Endothelial cell of umbilical vein (primary cell): ENCODE measurements at regions not wholly inside any gene's neighbourhood (a gene's known extent, or its start where the extent isn't known, plus 50 kb on each side); places are given as distances from the start of the nearest gene placed in this dataset.

Source experiments
- BruUV-seq: library from RNA; stranded (reverse); fragments of 400-500 nt; replicated peaks from 2 replicates; lab custom pipeline; 2021; lab: Mats Ljungman, UMichigan
- CTCF ChIA-PET: fragments of 300-600, 350-600 bp; sonication (Branson Sonifier 250); formaldehyde crosslinking; loops from one replicate; lab custom pipeline; 2021; ENCODE audit warnings: antibody characterized with exemption, inconsistent platforms; lab: Charles Lee
- POLR2A ChIA-PET: fragments of 300-600, 350-600 bp; sonication (Branson Sonifier 250); formaldehyde crosslinking; loops from one replicate; lab custom pipeline; 2021; ENCODE audit warnings: antibody characterized with exemption, inconsistent platforms; lab: Charles Lee
- DNase-seq: peaks from one replicate; pipeline ENCODE4 v3.0.0-alpha.2; 2011; ENCODE audit warnings: low read depth, low spot score
- FAIRE-seq: peaks from 2 replicates; lab custom pipeline; 2011; peaks lifted over from hg19 to GRCh38; lab: Jason Lieb, UNC
- H2AFZ ChIP-seq: 2 replicates; pipeline ENCODE4 v1.6.0; 2012; ENCODE audit warnings: low read depth, low read length, control low read depth, inconsistent platforms
- H3K27ac ChIP-seq: 2 replicates; pipeline ENCODE4 v1.5.1; 2011; ENCODE audit warnings: low read depth, mild to moderate bottlenecking, control low read depth, low read length, moderate library complexity; ENCODE audit not compliant: insufficient read depth
- H3K27me3 ChIP-seq, 2 experiments: 2 replicates each; pipeline versions ENCODE4 v1.6.0 to v1.6.1; 2011; ENCODE audit warnings: low read length in 2 of 2, mixed read lengths in 1 of 2; ENCODE audit not compliant: control insufficient read depth in 2 of 2, insufficient read depth in 2 of 2
- H3K36me3 ChIP-seq, 2 experiments: 2 replicates in 1 of 2; 3 replicates in 1 of 2; pipeline ENCODE4 v1.5.1; 2011; ENCODE audit warnings: low read length in 2 of 2, mild to moderate bottlenecking in 1 of 2, moderate library complexity in 1 of 2; ENCODE audit not compliant: control insufficient read depth in 2 of 2, insufficient read depth in 2 of 2; ENCODE audit errors: extremely low read depth in 1 of 2
- H3K4me1 ChIP-seq: 3 replicates; pipeline ENCODE4 v1.5.1; 2011; ENCODE audit warnings: mild to moderate bottlenecking, low read length; ENCODE audit not compliant: control insufficient read depth, insufficient read depth; ENCODE audit errors: extremely low read depth
- H3K4me2 ChIP-seq: 2 replicates; pipeline ENCODE4 v1.6.1; 2011; ENCODE audit warnings: low read length, control low read depth, mixed read lengths; ENCODE audit not compliant: insufficient read depth
- H3K4me3 ChIP-seq, 3 experiments: fragments of 200-600 bp in 1 of 3; sonication (generic), shearing (Covaris generic) in 1 of 3; replicated peaks in 1 of 3; 2 replicates each; pipeline ENCODE4 v1.5.1; 2011 to 2016; ENCODE audit warnings: control low read depth in 3 of 3, low read length in 3 of 3, mild to moderate bottlenecking in 2 of 3, inconsistent platforms in 1 of 3, low read depth in 1 of 3, moderate library complexity in 1 of 3; ENCODE audit not compliant: insufficient read depth in 1 of 3
- H3K79me2 ChIP-seq: 2 replicates; pipeline ENCODE4 v1.6.0; 2012; ENCODE audit warnings: low read length, inconsistent platforms; ENCODE audit not compliant: control insufficient read depth, insufficient read depth
- H3K9ac ChIP-seq: replicated peaks from 2 replicates; pipeline ENCODE3; 2011; ENCODE audit warnings: low read length, control low read depth; ENCODE audit not compliant: insufficient read depth; ENCODE audit errors: extremely low read depth
- H3K9me1 ChIP-seq: replicated peaks from 3 replicates; pipeline ENCODE4 v1.6.0; 2011; ENCODE audit warnings: mild to moderate bottlenecking, low read length; ENCODE audit not compliant: control insufficient read depth, insufficient read depth; ENCODE audit errors: extremely low read depth
- H3K9me3 ChIP-seq: replicated peaks from 2 replicates; pipeline ENCODE4 v1.5.1; 2012; ENCODE audit warnings: low read length, inconsistent platforms; ENCODE audit not compliant: control insufficient read depth, insufficient read depth
- H4K20me1 ChIP-seq: replicated peaks from 2 replicates; pipeline ENCODE3; 2011; ENCODE audit warnings: mild to moderate bottlenecking, low read length; ENCODE audit not compliant: control insufficient read depth, insufficient read depth; ENCODE audit errors: extremely low read depth
- CTCF ChIP-seq, 2 donors: IDR thresholded peaks; 1 replicate in 1 of 2; 2 replicates in 1 of 2; pipeline ENCODE4 v1.5.1; 2011; ENCODE audit warnings: low read length in 2 of 2, mild to moderate bottlenecking in 2 of 2, moderate library complexity in 2 of 2, control low read depth in 1 of 2, inconsistent platforms in 1 of 2, low read depth in 1 of 2; ENCODE audit not compliant: insufficient read depth in 1 of 2; ENCODE audit errors: extremely low read depth in 1 of 2
- EZH2 ChIP-seq: IDR thresholded peaks from 2 replicates; pipeline ENCODE4 v1.6.1; 2012; ENCODE audit warnings: borderline replicate concordance, low read depth, mild to moderate bottlenecking, moderate library complexity, low read length, inconsistent platforms; ENCODE audit not compliant: severe bottlenecking
- FOS ChIP-seq: IDR thresholded peaks from 2 replicates; pipeline ENCODE4 v1.6.1; 2011; ENCODE audit warnings: mild to moderate bottlenecking, low read length, moderate library complexity, borderline replicate concordance; ENCODE audit not compliant: insufficient read depth
- GATA2 ChIP-seq: IDR thresholded peaks from 2 replicates; pipeline ENCODE4 v1.7.0; 2011; ENCODE audit warnings: low read depth, mild to moderate bottlenecking, moderate library complexity, mixed read lengths, low read length; ENCODE audit not compliant: insufficient read length, insufficient read depth
- JUN ChIP-seq: IDR thresholded peaks from 2 replicates; pipeline ENCODE4 v1.6.1; 2011; ENCODE audit warnings: borderline replicate concordance, low read depth; ENCODE audit not compliant: insufficient read length, insufficient read depth
- MAX ChIP-seq: IDR thresholded peaks from 2 replicates; pipeline ENCODE4 v1.6.1; 2011; ENCODE audit not compliant: insufficient read depth, insufficient read length
- MYC ChIP-seq: IDR thresholded peaks from one replicate; pipeline ENCODE4 v1.6.1; 2011; ENCODE audit warnings: mild to moderate bottlenecking, low read depth, low read length
- POLR2A ChIP-seq: IDR thresholded peaks from 2 replicates; pipeline ENCODE4 v1.6.1; 2012; ENCODE audit warnings: low read depth, mild to moderate bottlenecking, control low read depth, low read length
- POLR2AphosphoS5 ChIP-seq: IDR thresholded peaks from 2 replicates; pipeline ENCODE4 v1.6.1; 2012; ENCODE audit warnings: low read depth, mild to moderate bottlenecking, control low read depth, low read length, moderate library complexity; ENCODE audit not compliant: insufficient read depth
- dilution Hi-C: fragments of 300-500 bp; cut with MboI; formaldehyde crosslinking; loops from one replicate; pipeline ENCODE4 v1.15.0; 2019; ENCODE audit warnings: low sequenced_read_pairs; ENCODE audit not compliant: extremely low pct_ligation_motif_present
- intact Hi-C: fragments of 100-400 bp; cut with micrococcal nuclease; formaldehyde crosslinking; loops from one replicate; pipeline ENCODE4 v1.10.0; 2022

GRCh38 chr2:171230176-171230575 is 69.5 kb upstream of the TLK1 start:
- Histone ChIP-seq H3K4me1 (peaks cover 5% of the 10 kb centered on the region), H3K27ac (no peak overlapping the region), H4K20me1 (no peaks in the 10 kb centered on the region), H3K4me2 (no peak overlapping the region), H2AFZ (no peak overlapping the region), H3K36me3 (no peaks in the 10 kb centered on the region), H3K9me1 (no peaks in the 10 kb centered on the region), H3K4me3 (no peak overlapping the region), H3K79me2 (no peaks in the 10 kb centered on the region), H3K27me3 (peaks cover 2 to 3% of the 10 kb centered on the region in 2 experiments), H3K9me3 (no peaks in the 10 kb centered on the region), H3K9ac (no peak overlapping the region)
- ChIA-PET POLR2A (no interaction called here), CTCF (interaction anchor here (0.6 to 1.9 kb wide), 4 partner anchors 16 to 230 kb away, joined by 3 read pairs; no protein-coding TSS in a partner anchor)
- dilution Hi-C loops = no loop called here
- intact Hi-C loops = no loop called here
- BruUV-seq = no TSS peak
- TF ChIP-seq JUN = no peak
- TF ChIP-seq CTCF (IDR thresholded peaks at IDR 0.05; ENCODE audit: extremely low read depth in 1 of 2, insufficient read depth in 1 of 2, low read depth in 1 of 2, low read length in 2 of 2) = no peak
- no peak for TF ChIP-seq FOS
- TF ChIP-seq MAX = no peak
- TF ChIP-seq POLR2A = no peak
- TF ChIP-seq GATA2 = no peak
- no peak for TF ChIP-seq MYC
- no peak for TF ChIP-seq EZH2
- no peak for TF ChIP-seq POLR2AphosphoS5
- DNase-seq = no peak
- no peak for FAIRE-seq
